ENCODE measurements at regions not wholly inside any gene's neighbourhood (a gene's known extent, or its start where the extent isn't known, plus 50 kb on each side); places are given as distances from the start of the nearest gene placed in this dataset.

GRCh38 chr11:104225047-104225446 is 61.1 kb upstream of the PDGFD start:
- no peaks in the 10 kb centered on the region for H3K36me3 ChIP-seq (ENCODE audit: control insufficient read depth in 2 of 2, insufficient read depth in 1 of 2, low read length in 2 of 2)
- POLR2A ChIA-PET = no interaction called here
- no peak overlapping the region for H3K27ac ChIP-seq (ENCODE audit: extremely low read depth, low read depth, low read length)
- TF ChIP-seq ZNF664 (tag by site-specific recombination; IDR thresholded peaks at IDR 0.05) = no peak
- no peak overlapping the region for H3K4me3 ChIP-seq (ENCODE audit: low read depth, low read length)
- CTCF ChIA-PET = no interaction called here
- H3K9me3 ChIP-seq (ENCODE audit: control insufficient read depth, insufficient read depth, low read depth, low read length) = no peaks in the 10 kb centered on the region
- no peaks in the 10 kb centered on the region for H3K4me1 ChIP-seq (ENCODE audit: control insufficient read depth, insufficient read depth, low read length)

DNA sequence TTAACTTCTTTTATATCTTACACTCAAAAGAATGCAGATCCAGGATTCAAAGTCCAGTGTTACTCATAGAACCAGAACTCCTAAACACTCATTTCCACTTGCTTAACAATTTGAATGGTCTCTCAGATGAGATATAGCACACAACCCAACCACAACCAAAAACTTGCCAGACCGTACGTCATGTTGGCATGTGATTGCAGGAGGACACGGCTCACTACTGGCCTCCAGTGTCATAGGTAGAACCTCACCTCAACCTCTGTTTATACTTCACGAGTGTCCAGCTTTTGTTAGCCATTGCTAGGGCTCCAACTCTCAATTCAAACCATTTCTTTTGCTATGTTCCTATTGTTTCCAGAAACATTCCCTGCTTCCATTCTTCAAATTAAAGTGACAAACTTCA is 58.5 kb upstream of the PDGFD start:
- POLR2A ChIA-PET = no interaction called here
- no peaks in the 10 kb centered on the region for H3K36me3 ChIP-seq (ENCODE audit: control insufficient read depth in 2 of 2, insufficient read depth in 1 of 2, low read length in 2 of 2)
- CTCF ChIA-PET = no interaction called here

DNA sequence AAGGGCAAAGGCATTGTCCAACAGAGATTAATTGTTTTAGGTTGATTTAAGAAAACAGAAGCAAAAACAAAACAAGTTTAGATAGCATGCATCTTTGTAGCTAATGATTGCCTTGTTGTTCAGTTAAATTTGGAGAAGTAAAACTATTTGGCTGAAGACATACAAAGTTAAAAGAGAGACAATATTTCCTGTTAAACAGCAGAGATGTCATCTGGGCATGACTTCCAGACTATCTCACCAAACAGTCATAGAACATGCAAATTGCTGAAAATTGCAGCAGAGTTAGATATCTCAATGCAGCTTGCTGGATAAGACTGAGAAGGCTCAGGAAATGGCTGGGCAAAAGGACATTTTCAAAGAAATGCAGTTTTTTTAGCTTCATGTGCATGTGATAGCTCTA is 57.5 kb upstream of the PDGFD start:
- ChIA-PET CTCF (no interaction called here), POLR2A (no interaction called here)
- TF ChIP-seq ZSCAN18 (tag by site-specific recombination; IDR thresholded peaks at IDR 0.05) (no peak), ZNF558 (tag by site-specific recombination; IDR thresholded peaks at IDR 0.05) (no peak), MEIS1 (CRISPR knock-in tag; IDR thresholded peaks at IDR 0.05; ENCODE audit: borderline replicate concordance) (no peak), ZNF24 (tag by site-specific recombination; IDR thresholded peaks at IDR 0.05) (no peak), ZBTB7A (tag by site-specific recombination; IDR thresholded peaks at IDR 0.05; ENCODE audit: low read depth) (no peak), IKZF3 (tag by site-specific recombination; IDR thresholded peaks at IDR 0.05) (no peak), KLF7 (tag by site-specific recombination; IDR thresholded peaks at IDR 0.05; ENCODE audit: borderline replicate concordance) (no peak)
- Histone ChIP-seq H3K4me1 (ENCODE audit: control insufficient read depth, insufficient read depth, low read length) (no peaks in the 10 kb centered on the region), H3K27ac (ENCODE audit: extremely low read depth, low read depth, low read length) (no peak overlapping the region), H3K9me3 (ENCODE audit: control insufficient read depth, insufficient read depth, low read depth, low read length) (no peaks in the 10 kb centered on the region), H3K4me3 (ENCODE audit: low read depth, low read length) (no peak overlapping the region), H3K36me3 (ENCODE audit: control insufficient read depth in 2 of 2, insufficient read depth in 1 of 2, low read length in 2 of 2) (no peaks in the 10 kb centered on the region)

More for the DNA sequence above, 58.5 kb upstream of the PDGFD start:
- Histone ChIP-seq H3K4me3 (ENCODE audit: low read depth, low read length) (no peak overlapping the region), H3K9me3 (ENCODE audit: control insufficient read depth, insufficient read depth, low read depth, low read length) (no peaks in the 10 kb centered on the region), H3K27ac (ENCODE audit: extremely low read depth, low read depth, low read length) (no peak overlapping the region), H3K4me1 (ENCODE audit: control insufficient read depth, insufficient read depth, low read length) (no peaks in the 10 kb centered on the region)
- TF ChIP-seq ZNF629 (tag by site-specific recombination; IDR thresholded peaks at IDR 0.05) (no peak), ZNF596 (tag by site-specific recombination; IDR thresholded peaks at IDR 0.05) (no peak), ZNF843 (tag by site-specific recombination; IDR thresholded peaks at IDR 0.05) (no peak), ZNF121 (tag by site-specific recombination; IDR thresholded peaks at IDR 0.05) (no peak), ZNF664 (tag by site-specific recombination; IDR thresholded peaks at IDR 0.05) (no peak), YY2 (tag by site-specific recombination; IDR thresholded peaks at IDR 0.05) (no peak), ZBTB11 (tag by site-specific recombination; conservative IDR thresholded peaks at IDR 0.05; ENCODE audit: low read depth) (no peak), SP7 (tag by site-specific recombination; IDR thresholded peaks at IDR 0.05) (no peak), SETDB1 (IDR thresholded peaks at IDR 0.05; ENCODE audit: insufficient read length, low read length) (no peak), ZBTB8A (tag by site-specific recombination; IDR thresholded peaks at IDR 0.05) (no peak), ZFP3 (tag by site-specific recombination; IDR thresholded peaks at IDR 0.05; ENCODE audit: low read depth) (no peak), ZNF175 (tag by site-specific recombination; IDR thresholded peaks at IDR 0.05) (no peak), INSM2 (tag by site-specific recombination; IDR thresholded peaks at IDR 0.05) (no peak), ZNF677 (tag by site-specific recombination; IDR thresholded peaks at IDR 0.05) (no peak)

All from HEK293 (cell line).